GM21390 (cell line): ENCODE measurements at regions not wholly inside any gene's neighbourhood (a gene's known extent, or its start where the extent isn't known, plus 50 kb on each side); places are given as distances from the start of the nearest gene placed in this dataset.
"Not testable (repeated sequence)": the region's sequence is repeated elsewhere in the genome, so short reads cannot be mapped to it uniquely, and the experiment has no call there.

Source experiments
- ATAC-seq: cut with Tn5 transposase; IDR thresholded peaks from one replicate; pipeline ENCODE4 v1.9.1; 2021; ENCODE audit not compliant: unreplicated experiment

GRCh38 chr20:17822039-17822438 is 122.3 kb downstream of the BANF2 start:
- ATAC-seq = no peak

- ATAC-seq = not testable (repeated sequence)
These were observed 121.8 kb downstream of the BANF2 start for GRCh38 chr20:17821606-17822005.

DNA sequence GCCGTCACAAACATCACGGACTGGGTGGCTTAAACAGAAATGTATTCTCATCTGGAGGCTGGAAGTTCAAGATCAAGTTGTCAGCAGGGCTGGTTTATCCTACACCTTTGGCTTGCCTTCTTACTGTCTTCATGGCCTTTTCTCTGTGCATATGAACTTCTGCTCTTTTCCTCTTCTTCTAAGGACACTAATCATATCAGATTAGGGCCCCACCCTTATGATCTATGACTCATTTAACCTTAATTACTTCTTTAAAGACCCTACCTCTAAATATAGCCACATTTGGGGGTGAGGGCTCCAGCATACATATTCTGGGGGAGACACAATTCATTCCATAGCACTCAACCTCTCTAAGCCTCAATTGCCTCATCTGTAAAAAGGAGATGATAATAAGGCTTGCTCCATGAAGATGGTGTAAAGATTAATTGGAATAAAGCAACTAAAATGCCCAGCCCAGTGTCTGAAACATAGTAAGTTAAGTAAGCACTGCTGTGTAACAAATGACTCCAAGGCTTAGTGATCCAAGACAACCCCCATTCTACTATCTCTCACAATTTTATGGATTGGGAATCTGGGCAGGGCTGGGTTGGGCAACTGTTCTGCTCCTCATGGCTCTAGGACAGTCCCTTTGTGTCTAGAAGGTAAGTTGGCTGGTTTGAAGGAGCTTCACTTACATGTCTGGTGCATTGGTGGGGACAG is 119.8 kb downstream of the BANF2 start:
- no peak for ATAC-seq

DNA sequence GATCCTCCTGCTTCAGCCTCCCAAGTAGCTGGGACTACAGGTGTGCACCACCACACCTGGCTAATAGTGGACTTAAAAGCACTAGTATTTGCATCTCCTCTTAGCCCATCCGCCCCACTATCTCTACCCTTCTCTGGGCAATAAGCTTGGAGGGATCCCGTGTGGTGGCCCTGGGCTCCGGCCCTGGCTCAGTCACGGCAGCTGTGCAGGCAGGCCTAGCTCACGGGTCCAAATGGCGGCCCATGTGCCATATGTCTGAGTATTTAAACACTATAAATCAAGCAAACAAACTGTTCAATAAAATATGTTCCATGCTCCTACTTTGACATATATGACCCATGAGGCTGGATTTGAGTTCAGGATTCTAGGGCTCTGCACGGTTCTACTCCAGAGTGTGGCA is 118.4 kb downstream of the BANF2 start:
- ATAC-seq = no peak

GRCh38 chr20:17816804-17817587 is 117.2 kb downstream of the BANF2 start:
- ATAC-seq = no peak

DNA sequence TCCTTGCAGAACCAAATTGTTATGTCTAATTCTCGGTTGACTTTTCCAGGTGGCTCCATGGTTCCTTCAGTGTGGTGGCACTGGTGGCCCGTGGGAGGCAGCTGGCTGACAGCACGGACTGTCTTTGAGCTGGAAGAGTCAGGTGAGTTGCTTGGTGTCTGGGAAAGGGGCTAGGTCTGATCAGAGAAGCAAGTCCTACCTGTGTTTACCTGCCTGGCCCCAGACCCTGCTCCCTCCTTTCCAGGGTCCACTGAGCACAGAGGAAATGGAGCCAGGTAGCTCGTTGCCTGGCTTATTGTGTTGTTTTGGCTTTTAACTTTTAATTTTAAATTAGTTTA is 111.8 kb downstream of the BANF2 start:
- no peak for ATAC-seq

DNA sequence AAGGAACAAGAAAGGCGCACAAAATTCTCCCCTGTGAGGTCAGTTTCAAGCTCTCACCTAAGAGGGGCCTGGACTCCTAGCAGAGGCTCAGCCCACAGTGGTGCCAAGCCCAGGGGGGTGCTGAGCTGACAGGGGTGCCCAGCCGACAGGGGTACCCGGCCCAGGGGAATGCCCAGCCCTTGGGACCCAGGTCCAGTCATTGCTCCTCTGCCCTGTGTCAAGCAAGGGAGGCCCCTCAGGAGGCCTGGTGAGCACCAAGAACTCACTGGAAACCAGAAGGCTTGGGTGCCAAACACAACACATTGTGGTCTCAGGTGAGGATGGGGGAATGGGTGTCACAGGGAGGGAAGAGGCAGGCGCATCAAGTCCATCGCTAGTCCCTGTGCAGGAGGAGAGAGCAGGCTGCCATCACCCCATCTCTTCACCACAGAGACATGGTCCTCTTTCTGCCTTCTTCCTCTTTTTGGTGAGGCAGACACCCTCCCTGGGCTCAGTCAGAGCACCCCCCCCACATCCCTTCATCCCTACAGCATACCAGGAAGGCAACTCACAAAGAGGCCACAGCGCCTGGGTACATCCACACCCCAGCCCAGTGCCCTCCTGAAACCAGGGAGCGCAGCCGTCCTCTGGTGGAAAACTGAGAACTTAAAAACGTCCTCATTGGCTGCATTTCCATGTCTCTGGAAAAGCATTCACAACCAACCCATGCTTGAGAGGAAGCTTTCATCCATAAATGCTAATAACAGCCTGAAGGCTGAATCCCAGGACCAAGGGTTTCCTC is 111.3 kb downstream of the BANF2 start:
- ATAC-seq = no peak

DNA sequence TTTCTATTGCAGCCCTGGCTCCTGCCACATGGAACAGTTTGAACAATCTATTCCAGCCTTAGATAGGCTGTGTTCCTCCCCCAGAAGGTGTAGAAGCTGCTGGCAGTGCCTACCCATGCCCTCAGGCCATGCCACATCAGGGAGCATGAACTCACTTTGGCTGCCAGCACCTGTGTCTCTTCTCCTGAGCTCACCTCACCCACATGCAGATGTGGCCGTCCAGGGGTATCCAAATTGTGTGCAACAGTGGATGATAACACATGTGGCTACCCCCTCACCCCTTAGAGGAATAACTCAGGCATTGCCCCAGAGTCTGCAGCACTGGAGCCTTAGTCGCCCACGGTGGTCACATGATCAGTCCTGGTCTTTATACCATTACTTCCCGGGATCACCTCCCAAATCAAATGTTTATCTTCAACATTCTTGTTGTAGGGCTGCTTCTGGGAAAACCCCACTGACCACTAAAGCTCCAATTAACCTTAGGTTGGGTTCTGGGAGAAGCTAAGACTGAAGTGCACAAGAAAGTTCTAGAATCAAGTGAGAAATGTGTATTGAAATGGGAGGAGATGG is 110.4 kb downstream of the BANF2 start:
- no peak for ATAC-seq

- ATAC-seq = no peak
These were observed 109.7 kb downstream of the BANF2 start for GRCh38 chr20:17809362-17810061.

- ATAC-seq = no peak
These were observed 109.0 kb downstream of the BANF2 start for GRCh38 chr20:17808782-17809181.

- ATAC-seq = no peak
These were observed 108.6 kb downstream of the BANF2 start for GRCh38 chr20:17808357-17808756.

DNA sequence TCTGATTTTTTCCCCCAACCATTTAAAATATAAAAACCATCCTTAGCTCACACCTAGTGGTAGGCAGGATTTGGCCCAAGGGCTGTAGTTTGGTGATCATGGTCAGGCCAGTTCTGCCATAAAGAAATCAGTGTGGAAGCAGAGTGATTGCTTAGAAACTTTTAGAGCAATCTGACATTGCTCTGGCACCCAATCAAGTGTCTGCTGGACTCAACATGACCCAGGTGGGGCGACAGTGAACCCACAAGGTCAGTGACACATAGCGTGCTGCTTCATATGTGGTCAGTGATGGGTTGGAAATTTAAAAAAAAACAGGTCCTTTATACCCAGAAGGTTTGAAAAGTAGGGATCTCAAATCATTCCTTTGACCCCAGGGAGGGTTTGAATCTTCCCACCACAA is 107.9 kb downstream of the BANF2 start:
- no peak for ATAC-seq

DNA sequence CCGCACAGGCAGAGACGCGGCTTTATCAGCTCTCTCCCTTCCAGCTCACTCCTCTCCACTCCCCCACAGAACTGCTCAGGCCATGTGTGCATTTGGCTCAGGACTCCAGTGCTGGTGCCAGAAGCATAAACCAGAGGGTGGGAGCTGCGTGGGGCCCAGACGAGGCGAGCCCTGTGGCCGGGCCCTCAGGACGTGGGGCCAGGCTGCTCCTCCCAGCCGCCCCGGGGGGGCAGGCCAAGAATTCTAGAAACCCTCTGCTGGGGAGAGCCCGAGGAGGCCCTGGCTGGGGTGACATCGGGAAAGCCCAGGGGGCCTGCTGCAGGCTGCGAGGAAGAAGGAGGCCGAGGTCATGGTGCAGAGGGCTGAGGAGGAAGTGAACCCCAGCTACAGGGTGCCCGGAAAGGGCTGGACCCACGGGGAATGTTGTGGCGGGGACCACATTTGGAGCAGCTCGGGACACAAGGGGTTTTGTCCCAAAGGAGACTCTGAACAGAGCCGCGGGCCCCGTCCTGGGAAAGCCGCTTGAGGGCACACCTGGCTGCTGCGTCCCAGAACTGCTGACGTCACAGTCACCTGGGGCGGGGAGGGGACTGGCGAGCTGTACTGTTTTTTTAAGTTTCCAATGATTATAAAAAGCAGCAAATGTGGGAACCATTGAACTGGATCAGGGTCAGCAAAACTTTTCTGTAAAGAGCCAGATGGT is 107.1 kb downstream of the BANF2 start:
- ATAC-seq = no peak

GRCh38 chr20:17806107-17806506 is 106.3 kb downstream of the BANF2 start:
- ATAC-seq = no peak

DNA sequence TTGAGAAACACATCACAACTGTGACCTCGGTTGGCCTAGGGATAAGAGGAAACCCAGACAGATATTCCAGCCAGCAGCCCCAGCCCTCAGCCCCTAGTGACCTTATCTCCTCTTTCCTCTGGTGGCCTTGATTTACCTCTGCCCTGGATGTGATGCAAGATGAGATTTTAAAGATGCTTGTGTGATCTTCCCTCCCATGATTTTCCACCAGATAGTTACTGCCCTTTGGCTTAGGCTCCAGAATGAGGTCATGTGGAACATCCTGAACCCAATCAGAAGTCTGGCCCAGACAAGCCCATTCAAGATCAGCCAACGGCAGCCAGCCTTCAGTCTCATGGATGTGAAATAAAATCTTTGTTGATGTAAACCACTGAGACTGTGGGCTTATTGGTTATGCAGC is 104.0 kb downstream of the BANF2 start:
- ATAC-seq = no peak

DNA sequence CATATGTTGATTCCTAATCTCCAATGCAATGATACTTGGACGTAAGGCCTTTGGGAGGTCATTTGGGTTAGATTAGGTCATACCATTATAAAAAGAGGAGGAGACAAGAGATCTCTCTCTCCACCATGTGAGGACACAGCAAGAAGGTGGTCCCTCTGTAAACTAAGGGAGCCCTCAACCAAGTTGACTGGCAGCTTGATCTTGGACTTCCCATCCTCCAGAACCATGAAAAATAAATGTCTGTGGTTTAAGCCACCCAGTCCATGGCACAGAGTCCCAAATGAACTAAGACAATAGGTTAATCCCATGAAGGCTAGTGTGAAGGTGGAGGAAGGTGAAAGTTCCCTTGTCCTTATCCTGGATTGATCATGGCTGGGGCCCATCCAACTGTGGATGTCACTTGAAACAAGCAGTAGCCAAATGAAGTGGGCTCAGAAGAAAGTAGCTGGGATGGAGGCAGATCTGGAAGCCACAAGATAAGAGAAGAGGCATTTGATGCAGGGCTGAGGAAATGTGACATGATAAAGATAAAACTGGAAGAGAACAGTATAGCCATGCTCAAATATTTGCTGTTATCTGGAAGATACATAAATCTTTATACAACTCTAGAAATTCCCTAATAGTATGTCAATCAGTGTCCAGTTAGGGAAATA is 99.9 kb downstream of the BANF2 start:
- ATAC-seq = no peak

DNA sequence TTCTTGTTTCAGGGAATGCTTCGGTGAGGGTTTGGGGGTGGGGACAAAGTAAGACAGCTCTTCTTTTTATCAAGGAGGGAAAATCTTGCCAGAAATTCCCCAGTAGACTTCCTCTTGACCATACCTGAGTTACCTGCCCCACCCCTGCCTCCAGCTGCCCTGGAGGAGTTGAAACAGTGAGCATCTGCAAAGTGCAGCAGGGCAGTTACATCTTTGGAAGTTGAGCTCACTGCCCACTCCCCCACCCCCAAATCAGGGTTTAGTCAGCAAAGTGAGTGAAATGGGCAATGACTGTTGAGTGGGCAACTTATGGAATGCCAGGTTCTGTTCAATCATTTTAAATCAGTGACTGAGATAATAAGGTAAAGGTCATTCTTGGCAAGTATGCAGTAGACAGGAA is 98.8 kb downstream of the BANF2 start:
- no peak for ATAC-seq

DNA sequence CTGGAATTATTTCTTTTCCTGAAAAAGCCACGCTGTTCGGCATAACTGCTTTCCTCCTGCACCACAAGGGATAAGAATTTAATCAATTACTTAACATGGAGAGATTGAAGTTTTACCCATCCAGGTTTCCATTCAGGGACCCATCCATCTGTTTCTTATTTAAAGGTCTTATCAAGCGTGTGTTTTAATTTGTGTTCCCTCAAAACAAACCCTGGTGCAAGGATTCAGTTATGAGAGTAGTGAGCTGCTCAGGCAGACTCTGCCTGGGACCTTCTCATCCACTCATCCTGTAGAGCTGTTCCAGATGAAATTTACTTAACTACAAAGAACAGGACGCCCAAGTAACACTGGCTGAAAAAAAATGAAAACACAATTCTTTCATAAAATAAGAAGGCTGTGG is 97.8 kb downstream of the BANF2 start:
- ATAC-seq = no peak

DNA sequence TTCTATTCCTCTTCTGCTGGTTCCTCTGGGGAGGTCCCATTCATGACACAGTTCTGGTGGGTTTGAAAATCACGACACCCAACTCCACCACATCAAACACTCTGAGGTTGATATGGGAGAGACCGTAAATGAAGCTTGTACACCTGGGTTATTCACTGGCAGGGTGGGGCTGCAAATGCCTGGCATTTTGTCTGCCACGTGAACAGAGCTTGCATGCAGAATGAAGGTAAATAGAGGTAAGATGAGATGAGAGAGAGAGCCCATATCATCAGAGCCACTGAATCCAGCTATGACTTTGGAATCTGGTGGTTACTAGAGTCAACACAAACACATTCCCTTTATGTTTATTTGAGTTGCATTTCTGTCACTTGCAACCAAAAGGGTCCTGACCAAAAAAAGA is 97.4 kb downstream of the BANF2 start:
- ATAC-seq = no peak

DNA sequence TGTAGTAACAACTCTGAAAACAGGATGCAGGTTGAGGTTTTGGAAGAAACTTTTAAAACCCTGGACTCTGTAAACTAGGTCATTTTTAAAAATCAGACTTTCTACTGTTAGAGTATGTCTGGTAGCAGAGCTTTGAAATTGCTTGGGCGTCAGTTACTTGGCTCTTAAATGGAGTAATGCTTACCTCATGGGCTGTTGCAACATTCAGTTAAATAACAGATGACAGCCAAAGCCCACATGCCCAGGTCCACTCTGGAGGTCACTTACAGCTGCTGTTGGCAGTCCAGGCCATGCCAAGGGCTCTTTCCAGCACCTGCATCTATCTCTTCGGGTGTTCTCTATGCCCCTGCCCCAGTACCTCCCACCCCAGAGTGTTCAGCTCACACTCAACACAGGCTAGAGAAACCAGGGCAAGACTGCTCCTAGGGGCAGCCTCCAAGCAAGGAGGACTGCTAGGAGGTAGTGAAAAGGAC is 96.4 kb downstream of the BANF2 start:
- no peak for ATAC-seq
